GM12891 (cell line): ENCODE measurements at regions not wholly inside any gene's neighbourhood (a gene's known extent, or its start where the extent isn't known, plus 50 kb on each side); places are given as distances from the start of the nearest gene placed in this dataset.

Source experiments
- PAX5 ChIP-seq: IDR thresholded peaks from 2 replicates; pipeline ENCODE4 v1.6.1; 2011; ENCODE audit warnings: low read length, moderate library complexity, mild to moderate bottlenecking; ENCODE audit not compliant: insufficient read depth, severe bottlenecking
- POLR2A ChIP-seq: IDR thresholded peaks from 2 replicates; pipeline ENCODE4 v1.6.1; 2011; ENCODE audit warnings: low read depth, low read length, control low read depth
- POLR2AphosphoS5 ChIP-seq: IDR thresholded peaks from 2 replicates; pipeline ENCODE4 v1.6.1; 2011; ENCODE audit warnings: low read depth, low read length, control low read depth
- SPI1 ChIP-seq: IDR thresholded peaks from 2 replicates; pipeline ENCODE4 v1.6.1; 2011; ENCODE audit warnings: low read depth, low read length, control low read depth
- TAF1 ChIP-seq: IDR thresholded peaks from 2 replicates; pipeline ENCODE4 v1.6.1; 2011; ENCODE audit warnings: low read depth, low read length, control low read depth

- TF ChIP-seq POLR2A: no peak
- no peak for TF ChIP-seq TAF1
- TF ChIP-seq POLR2AphosphoS5: no peak
- TF ChIP-seq PAX5: no peak
- no peak for TF ChIP-seq SPI1
These were observed 154.3 kb downstream of the PALM2AKAP2 start for GRCh38 chr9:109934136-109934856.
